GM19438 (cell line): ENCODE measurements at regions not wholly inside any gene's neighbourhood (a gene's known extent, or its start where the extent isn't known, plus 50 kb on each side); places are given as distances from the start of the nearest gene placed in this dataset.
"Not testable (repeated sequence)": the region's sequence is repeated elsewhere in the genome, so short reads cannot be mapped to it uniquely, and the experiment has no call there.

ENCODE experiments used
- ATAC-seq: cut with Tn5 transposase; IDR thresholded peaks from one replicate; pipeline ENCODE4 v1.9.1; 2021; ENCODE audit warnings: low read depth; ENCODE audit not compliant: unreplicated experiment

DNA sequence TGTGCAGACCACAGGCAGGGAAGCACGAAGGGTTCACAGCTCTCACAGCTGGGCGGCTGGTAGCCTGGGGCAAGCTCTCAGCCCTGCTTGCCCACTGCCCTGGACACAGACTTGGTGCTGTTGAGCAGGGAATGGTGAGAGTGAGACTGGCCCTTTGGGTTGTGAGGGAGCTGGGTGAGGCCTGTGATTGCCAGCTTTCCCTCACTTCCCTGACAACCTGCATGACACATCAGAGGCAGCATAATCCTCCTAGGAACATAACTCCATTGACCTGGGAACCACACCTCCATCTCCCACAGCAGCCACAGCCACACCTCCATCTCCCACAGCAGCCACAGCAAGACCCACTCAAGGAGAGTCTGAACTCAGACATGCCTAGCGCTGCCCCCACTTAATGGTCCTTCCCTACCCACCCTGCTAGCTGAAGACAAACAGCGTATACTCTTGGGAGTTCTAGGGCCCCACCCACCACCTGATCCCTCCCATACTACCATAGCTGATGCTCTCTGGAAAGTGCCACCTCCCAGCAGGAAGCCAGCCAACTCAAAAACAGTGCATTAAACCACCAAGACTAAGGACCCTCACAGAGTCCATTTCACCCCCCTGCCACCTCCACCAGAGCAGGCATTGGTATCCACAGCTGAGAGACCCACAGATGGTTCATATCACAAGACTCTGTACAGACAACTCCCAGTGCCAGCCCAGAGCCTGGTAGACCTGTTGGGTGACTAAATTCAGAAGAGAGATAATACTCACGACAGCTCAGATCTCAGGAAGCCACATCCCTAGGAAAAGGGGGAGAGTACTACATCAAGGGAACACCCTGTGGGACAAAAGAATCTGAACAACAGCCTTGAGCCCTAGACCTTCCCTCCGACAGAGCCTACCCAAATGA, 60.2 kb upstream of the PRSS3 start:
- ATAC-seq, result not testable (repeated sequence)

DNA sequence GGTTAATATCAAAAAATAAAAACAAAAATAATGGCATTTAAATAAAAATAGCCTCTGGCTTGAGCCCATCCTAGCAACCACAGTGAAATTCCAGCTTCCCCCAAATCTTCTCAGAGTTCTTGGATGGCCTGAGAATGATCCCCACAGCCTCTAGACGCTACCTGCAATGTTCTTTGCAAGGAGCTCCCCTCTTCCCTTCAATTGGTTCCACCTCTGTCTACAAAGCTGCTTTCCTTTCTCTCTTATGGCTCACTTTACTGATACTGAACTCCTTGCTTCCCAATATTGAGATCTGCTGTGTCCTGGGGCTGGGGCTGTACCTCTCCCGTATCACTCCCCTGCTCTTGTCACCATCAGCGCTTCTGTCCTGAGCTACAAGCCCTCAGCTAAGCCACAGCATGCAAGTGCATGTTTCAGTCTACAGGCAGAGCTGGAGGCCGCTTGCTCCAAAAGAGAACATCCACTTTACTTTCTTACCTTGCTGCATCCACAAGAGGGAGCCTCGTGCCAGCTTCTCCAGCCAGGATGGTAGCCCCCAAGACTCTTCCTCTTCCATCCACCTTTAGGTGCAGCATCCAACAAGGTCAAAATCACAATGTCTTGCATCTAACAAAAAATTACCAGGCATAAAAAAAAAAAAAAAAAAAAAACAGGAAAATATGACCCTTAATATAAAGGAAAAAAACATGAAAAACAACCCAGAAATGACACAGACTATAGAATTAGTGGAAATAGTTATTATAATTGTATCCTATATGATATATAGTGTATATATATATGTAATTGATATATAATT, 57.4 kb upstream of the PRSS3 start:
- no peak for ATAC-seq

DNA sequence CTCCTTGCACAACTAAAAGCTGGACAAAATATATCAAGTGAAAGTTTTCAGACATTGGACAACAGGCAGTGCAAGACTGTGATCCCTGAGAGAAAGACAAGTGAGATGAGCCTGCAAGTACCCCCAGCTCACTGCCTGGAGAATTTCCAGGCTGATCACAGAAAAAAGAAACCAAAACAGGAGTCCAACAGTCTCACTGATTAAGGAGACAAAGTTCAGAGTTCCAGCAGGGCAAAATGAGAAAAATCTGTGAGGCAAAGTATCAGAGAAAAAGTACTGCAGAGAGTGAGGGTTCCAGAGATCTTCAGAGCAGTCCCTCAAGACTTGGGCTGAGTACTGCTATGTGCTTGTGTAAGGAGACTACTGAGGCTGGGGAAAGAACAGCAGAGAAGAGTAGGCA, 56.0 kb upstream of the PRSS3 start:
- no peak for ATAC-seq

DNA sequence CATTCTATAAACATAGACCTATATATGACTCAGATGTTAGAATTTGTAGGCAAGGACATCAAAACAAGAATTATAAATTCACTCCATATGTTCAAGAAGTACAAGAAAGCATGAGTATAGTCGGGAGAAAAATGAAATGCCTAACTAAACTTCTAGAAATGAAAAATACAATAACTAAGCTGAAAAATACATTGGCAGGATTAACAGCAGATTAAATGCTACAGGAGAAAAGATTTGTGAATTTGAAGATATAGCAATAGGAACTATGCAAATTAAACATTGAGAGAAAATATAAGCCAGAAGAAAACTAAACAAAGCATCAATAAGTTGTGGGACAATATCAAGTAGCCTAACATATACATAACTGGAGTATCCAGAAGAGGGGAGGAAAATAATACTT, 55.3 kb upstream of the PRSS3 start:
- no peak for ATAC-seq

DNA sequence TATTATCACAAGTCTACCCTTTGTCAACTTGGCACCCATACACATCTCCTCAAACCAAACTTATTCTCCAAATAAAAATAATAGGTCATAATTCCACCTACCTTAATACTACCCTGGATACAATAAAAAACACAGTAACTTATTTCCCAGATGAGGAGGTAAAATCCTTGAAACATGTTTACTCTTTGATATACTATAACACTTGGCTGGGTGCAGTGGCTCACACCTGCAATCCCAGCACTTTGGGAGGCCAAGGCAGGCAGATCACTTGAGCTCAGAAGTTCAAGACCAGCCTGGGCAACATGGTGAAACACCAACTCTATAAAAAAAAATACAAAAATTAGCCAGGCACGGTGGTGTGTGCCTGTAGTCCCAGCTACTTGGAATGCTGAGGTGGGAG, 54.4 kb upstream of the PRSS3 start:
- ATAC-seq, result not testable (repeated sequence)

DNA sequence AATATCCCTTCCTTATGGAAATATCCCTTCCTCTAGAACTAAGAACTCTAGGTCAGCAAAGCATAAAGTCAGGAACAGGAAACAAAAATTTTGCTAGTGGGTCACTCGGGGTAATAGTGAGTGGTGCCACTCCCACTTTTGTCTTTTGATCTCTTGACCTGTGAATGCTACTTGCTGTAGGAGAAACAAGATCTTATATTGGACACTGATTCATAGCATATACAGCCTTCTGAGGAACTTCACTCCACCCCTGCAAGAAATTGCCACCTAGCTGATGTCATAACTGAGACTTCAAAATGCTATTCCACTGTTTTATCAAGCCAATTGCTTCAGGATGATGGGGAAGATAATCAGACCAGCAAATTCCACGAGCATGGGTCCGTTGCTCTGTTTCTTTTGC, 53.3 kb upstream of the PRSS3 start:
- ATAC-seq, result no peak

DNA sequence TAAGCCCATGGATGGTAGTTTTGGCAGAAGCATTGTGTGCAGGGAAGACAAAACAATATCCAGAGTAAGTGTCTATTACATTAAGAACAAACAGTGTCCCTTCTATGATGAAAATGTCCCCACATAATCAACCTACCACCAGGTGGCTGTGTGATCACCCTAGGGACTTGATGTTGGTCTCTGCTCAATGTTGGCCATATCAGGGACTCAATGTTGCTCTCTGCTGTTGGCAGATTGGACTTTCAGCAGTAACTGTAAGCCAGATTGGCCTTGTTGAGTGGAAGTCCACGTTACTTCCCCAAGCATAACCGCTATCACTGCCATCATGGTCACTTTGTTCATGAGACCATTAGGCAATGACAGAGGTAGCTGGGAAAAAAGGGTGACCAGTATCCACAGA, 52.8 kb upstream of the PRSS3 start:
- no peak for ATAC-seq
